H9 (cell line): ENCODE measurements at regions not wholly inside any gene's neighbourhood (a gene's known extent, or its start where the extent isn't known, plus 50 kb on each side); places are given as distances from the start of the nearest gene placed in this dataset.

Source experiments
- DNase-seq: peaks from one replicate; pipeline ENCODE4 v3.0.0-alpha.2; 2017
- H2AFZ ChIP-seq: one replicate; pipeline ENCODE4 v1.6.1; 2013; ENCODE audit warnings: mild to moderate bottlenecking, low read length, control low read depth, moderate library complexity
- H2AK5ac ChIP-seq: 2 replicates; pipeline ENCODE4 v1.6.1; 2013; ENCODE audit warnings: low read length, control low read depth, mixed read lengths; ENCODE audit not compliant: insufficient read length
- H2BK120ac ChIP-seq: one replicate; pipeline ENCODE4 v1.6.1; 2013; ENCODE audit warnings: low read depth, mild to moderate bottlenecking, low read length, control low read depth, inconsistent platforms; ENCODE audit not compliant: poor library complexity, severe bottlenecking
- H2BK12ac ChIP-seq: 2 replicates; pipeline ENCODE4 v1.6.1; 2013; ENCODE audit warnings: low read length, control low read depth, mixed read lengths, low read depth; ENCODE audit not compliant: insufficient read length
- H2BK15ac ChIP-seq: 2 replicates; pipeline ENCODE4 v1.6.1; 2013; ENCODE audit warnings: low read depth, low read length, control low read depth
- H2BK20ac ChIP-seq: one replicate; pipeline ENCODE4 v1.6.1; 2013; ENCODE audit warnings: low read depth, mild to moderate bottlenecking, low read length, control low read depth, inconsistent platforms; ENCODE audit not compliant: poor library complexity, severe bottlenecking
- H2BK5ac ChIP-seq: 2 replicates; pipeline ENCODE4 v1.6.1; 2013; ENCODE audit warnings: low read length, control low read depth, mixed read lengths; ENCODE audit not compliant: insufficient read length
- H3K14ac ChIP-seq: 2 replicates; pipeline ENCODE4 v1.6.1; 2013; ENCODE audit warnings: low read length, control low read depth; ENCODE audit not compliant: insufficient read depth
- H3K18ac ChIP-seq: 2 replicates; pipeline ENCODE4 v1.6.1; 2013; ENCODE audit warnings: low read depth, mild to moderate bottlenecking, mixed read lengths, low read length, control low read depth; ENCODE audit not compliant: insufficient read length
- H3K23ac ChIP-seq: 2 replicates; pipeline ENCODE4 v1.6.1; 2013; ENCODE audit warnings: low read length, control low read depth, mixed read lengths, low read depth; ENCODE audit not compliant: insufficient read length
- H3K23me2 ChIP-seq: 2 replicates; pipeline ENCODE4 v1.6.1; 2013; ENCODE audit warnings: low read depth, mild to moderate bottlenecking, mixed read lengths, low read length, control low read depth; ENCODE audit not compliant: insufficient read length, poor library complexity, severe bottlenecking
- H3K27ac ChIP-seq: 2 replicates; pipeline ENCODE4 v1.5.1; 2013; ENCODE audit warnings: low read length, control low read depth, mixed read lengths, low read depth; ENCODE audit not compliant: insufficient read length
- H3K27me3 ChIP-seq: 2 replicates; pipeline ENCODE4 v1.6.1; 2013; ENCODE audit warnings: low read length, control low read depth, inconsistent platforms; ENCODE audit not compliant: insufficient read depth
- H3K4ac ChIP-seq: 2 replicates; pipeline ENCODE4 v1.6.1; 2013; ENCODE audit warnings: low read depth, mild to moderate bottlenecking, control low read depth, inconsistent platforms, low read length, moderate library complexity
- H3K4me1 ChIP-seq: 2 replicates; pipeline ENCODE4 v1.6.1; 2013; ENCODE audit warnings: low read length, control low read depth, inconsistent platforms; ENCODE audit not compliant: insufficient read depth
- H3K4me2 ChIP-seq: 2 replicates; pipeline ENCODE4 v1.6.1; 2013; ENCODE audit warnings: low read length, control low read depth, mixed read lengths; ENCODE audit not compliant: insufficient read length, insufficient read depth
- H3K56ac ChIP-seq: 2 replicates; pipeline ENCODE4 v1.6.1; 2013; ENCODE audit warnings: low read depth, mild to moderate bottlenecking, mixed read lengths, low read length, control low read depth; ENCODE audit not compliant: insufficient read length
- H3K79me1 ChIP-seq: 2 replicates; pipeline ENCODE4 v1.6.1; 2013; ENCODE audit warnings: low read depth, mild to moderate bottlenecking, moderate library complexity, low read length, control low read depth, inconsistent platforms; ENCODE audit not compliant: insufficient read depth, poor library complexity, severe bottlenecking
- H3K79me2 ChIP-seq: 2 replicates; pipeline ENCODE4 v1.6.1; 2013; ENCODE audit warnings: low read length, control low read depth, inconsistent platforms; ENCODE audit not compliant: insufficient read depth
- H3K9ac ChIP-seq: 2 replicates; pipeline ENCODE4 v1.6.1; 2013; ENCODE audit warnings: low read length, control low read depth, mixed read lengths; ENCODE audit not compliant: insufficient read length; ENCODE audit errors: extremely low read depth
- H3K9me3 ChIP-seq: one replicate; pipeline ENCODE4 v1.6.1; 2013; ENCODE audit warnings: low read depth, low read length, inconsistent platforms; ENCODE audit not compliant: control insufficient read depth
- H3T11ph ChIP-seq: one replicate; pipeline ENCODE4 v1.6.1; 2013; ENCODE audit warnings: mild to moderate bottlenecking, low read length, control low read depth, inconsistent platforms
- H4K20me1 ChIP-seq: one replicate; pipeline ENCODE4 v1.6.1; 2013; ENCODE audit not compliant: control insufficient read depth, insufficient read length, insufficient read depth
- H4K5ac ChIP-seq: 2 replicates; pipeline ENCODE4 v1.6.1; 2013; ENCODE audit warnings: low read depth, mild to moderate bottlenecking, mixed read lengths, low read length, control low read depth; ENCODE audit not compliant: insufficient read length
- H4K8ac ChIP-seq: replicated peaks from 2 replicates; pipeline ENCODE4 v1.6.1; 2013; ENCODE audit warnings: low read length, control low read depth, mixed read lengths, low read depth; ENCODE audit not compliant: insufficient read length
- H4K91ac ChIP-seq: 2 replicates; pipeline ENCODE4 v1.6.1; 2013; ENCODE audit warnings: low read depth, mild to moderate bottlenecking, moderate library complexity, mixed read lengths, low read length, control low read depth; ENCODE audit not compliant: insufficient read length
- H3K27ac Mint-ChIP-seq, 3 experiments: 2 replicates in 2 of 3; 3 replicates in 1 of 3; pipeline ENCODE4 v1.8.0; 2020 to 2021; ENCODE audit warnings: mixed read lengths in 3 of 3, mild to moderate bottlenecking in 1 of 3, moderate library complexity in 1 of 3
- H3K27me3 Mint-ChIP-seq: 2 replicates; pipeline ENCODE4 v1.8.0; 2021; ENCODE audit warnings: low read depth, mild to moderate bottlenecking, moderate library complexity, mixed read lengths
- H3K36me3 Mint-ChIP-seq, 3 experiments: 2 replicates in 2 of 3; 3 replicates in 1 of 3; pipeline ENCODE4 v1.8.0; 2020 to 2021; ENCODE audit warnings: low read depth in 3 of 3, mixed read lengths in 3 of 3; ENCODE audit not compliant: insufficient read depth in 1 of 3
- H3K4me1 Mint-ChIP-seq, 2 experiments: 2 replicates each; pipeline ENCODE4 v1.8.0; 2020; ENCODE audit warnings: mixed read lengths in 2 of 2
- H3K4me3 Mint-ChIP-seq, 2 experiments: 2 replicates in 1 of 2; 3 replicates in 1 of 2; pipeline ENCODE4 v1.8.0; 2020 to 2021; ENCODE audit warnings: mild to moderate bottlenecking in 2 of 2, mixed read lengths in 2 of 2, moderate library complexity in 1 of 2
- H3K9me3 Mint-ChIP-seq, 2 experiments: 2 replicates in 1 of 2; 3 replicates in 1 of 2; pipeline ENCODE4 v1.8.0; 2020; ENCODE audit warnings: mild to moderate bottlenecking in 2 of 2, mixed read lengths in 2 of 2, moderate library complexity in 1 of 2
- CTCF ChIP-seq: fragments of 200-600 bp; sonication (generic); conservative IDR thresholded peaks from 3 replicates; pipeline ENCODE4 v1.8.0; 2021; ENCODE audit warnings: antibody characterized with exemption, mild to moderate bottlenecking
- WGBS: extraction: QIAGEN DNeasy Blood & Tissue Kit; methylation state at CpG from one replicate; pipeline ENCODE4 v1.1.7; 2013; ENCODE audit warnings: missing lambda C conversion rate, low lambda C conversion rate, mixed read lengths; ENCODE audit not compliant: insufficient read length; ENCODE audit errors: extremely low coverage; 5-methylcytosine and 5-hydroxymethylcytosine counted together

GRCh38 chr19:30090476-30090875, 148.4 kb downstream of the URI1 start:
- no peak overlapping the region for H2BK12ac ChIP-seq
- no peaks in the 10 kb centered on the region for H3K79me2 ChIP-seq
- H3K23ac ChIP-seq = no peak overlapping the region
- H2BK5ac ChIP-seq = no peak overlapping the region
- H3K36me3 Mint-ChIP-seq = no peaks in the 10 kb centered on the region
- H3K14ac ChIP-seq = no peak overlapping the region; the same call in 1 of the 2 replicates
- no CpG with 5 or more reads among the region's 6 CpGs for WGBS
- no peak overlapping the region for H3K9ac ChIP-seq
- no peak overlapping the region for H3K4me2 ChIP-seq
- H2BK20ac ChIP-seq = no peak overlapping the region
- no peak overlapping the region for H3K27ac ChIP-seq
- DNase-seq = no peak
- no peaks in the 10 kb centered on the region for H3K23me2 ChIP-seq
- no peaks in the 10 kb centered on the region for H3K9me3 Mint-ChIP-seq
- no peaks in the 10 kb centered on the region for H4K20me1 ChIP-seq
- H3K4me3 Mint-ChIP-seq = no peak overlapping the region
- no peak overlapping the region for H3K56ac ChIP-seq
- no peaks in the 10 kb centered on the region for H3K27me3 ChIP-seq
- H4K8ac ChIP-seq = no peak overlapping the region
- no peak overlapping the region for H2AFZ ChIP-seq
- H3K4me1 Mint-ChIP-seq = peaks cover 0 to 3% of the 10 kb centered on the region in 2 experiments; a peak in 1 of 4 replicates
- peaks cover 3% of the 10 kb centered on the region; the same call in 1 of the 2 replicates for H3K27me3 Mint-ChIP-seq
- H3K9me3 ChIP-seq = no peaks in the 10 kb centered on the region
- H3K4me1 ChIP-seq = no peaks in the 10 kb centered on the region
- no peak overlapping the region for H2BK120ac ChIP-seq
- H3K79me1 ChIP-seq = no peaks in the 10 kb centered on the region
- no peak overlapping the region for H4K91ac ChIP-seq
- H4K5ac ChIP-seq = no peak overlapping the region
- H3K18ac ChIP-seq = no peak overlapping the region
- no peak overlapping the region for H3K4ac ChIP-seq
- no peak for TF ChIP-seq CTCF
- H3T11ph ChIP-seq = no peak overlapping the region
- H2AK5ac ChIP-seq = no peak overlapping the region
- H3K27ac Mint-ChIP-seq = no peak overlapping the region
- no peak overlapping the region for H2BK15ac ChIP-seq
